HepG2 (cell line): ENCODE measurements at regions not wholly inside any gene's neighbourhood (a gene's known extent, or its start where the extent isn't known, plus 50 kb on each side); places are given as distances from the start of the nearest gene placed in this dataset.

Experiments used
- IRF2 ChIP-seq: IDR thresholded peaks from 2 replicates; pipeline ENCODE4 v1.6.1; 2018; ENCODE audit warnings: missing genetic modification reagents, missing compliant biosample characterization
- MTA3 ChIP-seq: sonication (generic); formaldehyde crosslinking; IDR thresholded peaks from 2 replicates; pipeline ENCODE4 v1.4.0; 2020; ENCODE audit warnings: missing genetic modification reagents
- PHF5A ChIP-seq: IDR thresholded peaks from one replicate; pipeline ENCODE4 v1.6.1; 2018; ENCODE audit warnings: low read depth, missing genetic modification reagents; ENCODE audit not compliant: unreplicated experiment
- SIX4 ChIP-seq: sonication (generic); formaldehyde crosslinking; IDR thresholded peaks from 2 replicates; pipeline ENCODE4 v1.4.0; 2020; ENCODE audit warnings: missing genetic modification reagents
- THAP11 ChIP-seq: IDR thresholded peaks from 2 replicates; pipeline ENCODE4 v1.6.1; 2016; ENCODE audit warnings: missing biosample characterization, missing genetic modification reagents
- ZBED4 ChIP-seq: sonication (generic); formaldehyde crosslinking; IDR thresholded peaks from 2 replicates; pipeline ENCODE4 v1.4.0; 2020; ENCODE audit warnings: missing genetic modification reagents, borderline replicate concordance
- ZKSCAN1 ChIP-seq: fragments of 150-350 bp; IDR thresholded peaks from 2 replicates; pipeline ENCODE4 v1.6.1; 2014; ENCODE audit warnings: low read length
- ZNF230 ChIP-seq: sonication (generic); formaldehyde crosslinking; IDR thresholded peaks from 2 replicates; pipeline ENCODE4 v1.4.0; 2020; ENCODE audit warnings: mild to moderate bottlenecking, missing genetic modification reagents
- ZNF337 ChIP-seq: sonication (generic); formaldehyde crosslinking; IDR thresholded peaks from 2 replicates; pipeline ENCODE4 v1.5.1; 2020; ENCODE audit warnings: missing genetic modification reagents, low read depth, mild to moderate bottlenecking, borderline replicate concordance
- ZNF709 ChIP-seq: sonication (generic); formaldehyde crosslinking; IDR thresholded peaks from 2 replicates; pipeline ENCODE4 v1.5.0; 2020; ENCODE audit warnings: mild to moderate bottlenecking, missing genetic modification reagents
- TF ChIP-seq, protein P1 (sequence below): sonication (generic); formaldehyde crosslinking; IDR thresholded peaks from 2 replicates; pipeline ENCODE4 v1.8.1; 2023; ENCODE audit warnings: missing genetic modification reagents, inconsistent platforms, borderline replicate concordance
- TF ChIP-seq, protein P2 (sequence below): sonication (generic); formaldehyde crosslinking; IDR thresholded peaks from 2 replicates; pipeline ENCODE4 v1.4.0; 2020; ENCODE audit warnings: mild to moderate bottlenecking, missing genetic modification reagents

DNA sequence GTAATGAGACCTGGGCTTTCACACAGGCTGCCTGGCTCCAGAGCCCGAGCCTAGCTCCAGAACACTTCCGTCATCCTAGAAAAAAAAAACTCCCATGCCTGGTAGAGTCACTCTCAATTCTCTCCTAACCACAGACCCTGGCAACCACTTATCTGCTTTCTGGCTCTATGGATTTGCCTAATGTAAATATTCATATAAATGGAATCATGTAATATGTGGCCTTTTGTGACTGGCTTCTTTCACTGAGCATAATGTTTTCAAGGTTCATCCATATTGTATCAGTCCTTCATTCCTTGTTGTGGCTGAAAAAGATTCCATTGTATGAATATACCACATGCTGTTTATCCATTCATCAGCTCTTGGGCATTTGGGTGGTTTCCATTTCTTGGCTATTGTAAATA lies 167.7 kb upstream of the MKLN1 start (continued):
- no peak for TF ChIP-seq ZBED4 (CRISPR knock-in tag)
- TF ChIP-seq SIX4 (CRISPR knock-in tag), result no peak
- no peak for TF ChIP-seq PHF5A (CRISPR knock-in tag)
- TF ChIP-seq, protein P1, sequence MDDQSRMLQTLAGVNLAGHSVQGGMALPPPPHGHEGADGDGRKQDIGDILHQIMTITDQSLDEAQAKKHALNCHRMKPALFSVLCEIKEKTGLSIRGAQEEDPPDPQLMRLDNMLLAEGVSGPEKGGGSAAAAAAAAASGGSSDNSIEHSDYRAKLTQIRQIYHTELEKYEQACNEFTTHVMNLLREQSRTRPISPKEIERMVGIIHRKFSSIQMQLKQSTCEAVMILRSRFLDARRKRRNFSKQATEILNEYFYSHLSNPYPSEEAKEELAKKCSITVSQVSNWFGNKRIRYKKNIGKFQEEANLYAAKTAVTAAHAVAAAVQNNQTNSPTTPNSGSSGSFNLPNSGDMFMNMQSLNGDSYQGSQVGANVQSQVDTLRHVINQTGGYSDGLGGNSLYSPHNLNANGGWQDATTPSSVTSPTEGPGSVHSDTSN (CRISPR knock-in tag), result no peak
- no peak for TF ChIP-seq IRF2 (CRISPR knock-in tag)
- TF ChIP-seq ZNF337 (CRISPR knock-in tag), result no peak
- no peak for TF ChIP-seq ZNF230 (CRISPR knock-in tag)
- no peak for TF ChIP-seq MTA3 (CRISPR knock-in tag)
- TF ChIP-seq, protein P2, sequence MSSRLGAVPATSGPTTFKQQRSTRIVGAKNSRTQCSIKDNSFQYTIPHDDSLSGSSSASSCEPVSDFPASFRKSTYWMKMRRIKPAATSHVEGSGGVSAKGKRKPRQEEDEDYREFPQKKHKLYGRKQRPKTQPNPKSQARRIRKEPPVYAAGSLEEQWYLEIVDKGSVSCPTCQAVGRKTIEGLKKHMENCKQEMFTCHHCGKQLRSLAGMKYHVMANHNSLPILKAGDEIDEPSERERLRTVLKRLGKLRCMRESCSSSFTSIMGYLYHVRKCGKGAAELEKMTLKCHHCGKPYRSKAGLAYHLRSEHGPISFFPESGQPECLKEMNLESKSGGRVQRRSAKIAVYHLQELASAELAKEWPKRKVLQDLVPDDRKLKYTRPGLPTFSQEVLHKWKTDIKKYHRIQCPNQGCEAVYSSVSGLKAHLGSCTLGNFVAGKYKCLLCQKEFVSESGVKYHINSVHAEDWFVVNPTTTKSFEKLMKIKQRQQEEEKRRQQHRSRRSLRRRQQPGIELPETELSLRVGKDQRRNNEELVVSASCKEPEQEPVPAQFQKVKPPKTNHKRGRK (CRISPR knock-in tag), result no peak
- TF ChIP-seq ZNF709 (CRISPR knock-in tag), result no peak
- no peak for TF ChIP-seq THAP11 (CRISPR knock-in tag)
- no peak for TF ChIP-seq ZKSCAN1
